NB4 (cell line): ENCODE measurements at regions not wholly inside any gene's neighbourhood (a gene's known extent, or its start where the extent isn't known, plus 50 kb on each side); places are given as distances from the start of the nearest gene placed in this dataset.
"Not testable (repeated sequence)": the region's sequence is repeated elsewhere in the genome, so short reads cannot be mapped to it uniquely, and the experiment has no call there.

Experiments used
- DNase-seq: peaks from one replicate; pipeline ENCODE4 v3.0.0; 2010; ENCODE audit warnings: low read depth
- H3K4me3 ChIP-seq: one replicate; pipeline ENCODE4 v1.5.1; 2011; ENCODE audit warnings: mild to moderate bottlenecking, low read depth, low read length, moderate library complexity
- MAX ChIP-seq: IDR thresholded peaks from 2 replicates; pipeline ENCODE4 v1.6.1; 2011; ENCODE audit warnings: low read depth, low read length
- MYC ChIP-seq: IDR thresholded peaks from 2 replicates; pipeline ENCODE4 v1.6.1; 2011; ENCODE audit warnings: low read depth, low read length
- POLR2A ChIP-seq: IDR thresholded peaks from 2 replicates; pipeline ENCODE4 v1.6.1; 2011; ENCODE audit warnings: mild to moderate bottlenecking; ENCODE audit not compliant: insufficient read length; ENCODE audit errors: extremely low read depth
- TF ChIP-seq, protein P1 (sequence below): IDR thresholded peaks from one replicate; pipeline ENCODE4 v1.5.1; 2012; ENCODE audit warnings: low read depth, low read length

GRCh38 chr3:81998907-81999306 is 237.5 kb upstream of the GBE1 start:
- TF ChIP-seq, protein P1, sequence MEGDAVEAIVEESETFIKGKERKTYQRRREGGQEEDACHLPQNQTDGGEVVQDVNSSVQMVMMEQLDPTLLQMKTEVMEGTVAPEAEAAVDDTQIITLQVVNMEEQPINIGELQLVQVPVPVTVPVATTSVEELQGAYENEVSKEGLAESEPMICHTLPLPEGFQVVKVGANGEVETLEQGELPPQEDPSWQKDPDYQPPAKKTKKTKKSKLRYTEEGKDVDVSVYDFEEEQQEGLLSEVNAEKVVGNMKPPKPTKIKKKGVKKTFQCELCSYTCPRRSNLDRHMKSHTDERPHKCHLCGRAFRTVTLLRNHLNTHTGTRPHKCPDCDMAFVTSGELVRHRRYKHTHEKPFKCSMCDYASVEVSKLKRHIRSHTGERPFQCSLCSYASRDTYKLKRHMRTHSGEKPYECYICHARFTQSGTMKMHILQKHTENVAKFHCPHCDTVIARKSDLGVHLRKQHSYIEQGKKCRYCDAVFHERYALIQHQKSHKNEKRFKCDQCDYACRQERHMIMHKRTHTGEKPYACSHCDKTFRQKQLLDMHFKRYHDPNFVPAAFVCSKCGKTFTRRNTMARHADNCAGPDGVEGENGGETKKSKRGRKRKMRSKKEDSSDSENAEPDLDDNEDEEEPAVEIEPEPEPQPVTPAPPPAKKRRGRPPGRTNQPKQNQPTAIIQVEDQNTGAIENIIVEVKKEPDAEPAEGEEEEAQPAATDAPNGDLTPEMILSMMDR: no peak
- TF ChIP-seq POLR2A: no peak
- no peak for TF ChIP-seq MYC
- TF ChIP-seq MAX: no peak
- DNase-seq: no peak

GRCh38 chr3:81998139-81998755 is 236.8 kb upstream of the GBE1 start:
- no peak for TF ChIP-seq POLR2A
- DNase-seq: no peak
- no peak overlapping the region for H3K4me3 ChIP-seq

More at GRCh38 chr3:81998907-81999306, 237.5 kb upstream of the GBE1 start:
- no peak overlapping the region for H3K4me3 ChIP-seq

DNA sequence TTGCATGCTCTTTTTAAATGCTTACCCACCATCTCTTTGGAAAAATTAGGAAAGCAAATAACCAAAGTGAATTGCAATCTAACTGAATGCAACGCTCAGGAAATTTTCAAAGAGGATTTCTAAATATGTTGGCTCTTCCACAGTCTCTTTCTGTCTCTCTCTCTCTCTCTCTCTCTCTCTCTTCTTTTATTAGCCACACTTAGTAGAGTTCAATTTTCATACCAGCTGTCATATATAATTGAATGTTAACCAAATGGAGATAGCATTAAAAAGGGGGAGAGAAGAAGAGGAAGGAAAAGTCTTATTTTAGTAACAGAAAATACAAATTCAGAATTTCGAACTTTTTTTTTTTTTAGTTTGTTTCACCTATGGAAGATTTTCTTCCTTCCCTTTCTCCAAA is 235.9 kb upstream of the GBE1 start:
- no peak for DNase-seq
- TF ChIP-seq POLR2A (no peak), MYC (no peak), MAX (no peak)
- TF ChIP-seq, protein P1: no peak
- no peak overlapping the region for H3K4me3 ChIP-seq

- no peak overlapping the region for H3K4me3 ChIP-seq
- no peak for DNase-seq
- TF ChIP-seq MAX: no peak
- TF ChIP-seq POLR2A: no peak
- TF ChIP-seq, protein P1: no peak
- TF ChIP-seq MYC: no peak
Observed at GRCh38 chr3:81995329-81995728, 233.9 kb upstream of the GBE1 start.

- TF ChIP-seq POLR2A (no peak), MYC (no peak), MAX (no peak)
- TF ChIP-seq, protein P1: no peak
- H3K4me3 ChIP-seq: no peak overlapping the region
- DNase-seq: no peak
Observed at GRCh38 chr3:81989758-81990157, 228.3 kb upstream of the GBE1 start.

- TF ChIP-seq MYC (no peak), POLR2A (no peak), MAX (no peak)
- TF ChIP-seq, protein P1: no peak
- H3K4me3 ChIP-seq: no peak overlapping the region
Observed at GRCh38 chr3:81989274-81989673, 227.8 kb upstream of the GBE1 start.

DNA sequence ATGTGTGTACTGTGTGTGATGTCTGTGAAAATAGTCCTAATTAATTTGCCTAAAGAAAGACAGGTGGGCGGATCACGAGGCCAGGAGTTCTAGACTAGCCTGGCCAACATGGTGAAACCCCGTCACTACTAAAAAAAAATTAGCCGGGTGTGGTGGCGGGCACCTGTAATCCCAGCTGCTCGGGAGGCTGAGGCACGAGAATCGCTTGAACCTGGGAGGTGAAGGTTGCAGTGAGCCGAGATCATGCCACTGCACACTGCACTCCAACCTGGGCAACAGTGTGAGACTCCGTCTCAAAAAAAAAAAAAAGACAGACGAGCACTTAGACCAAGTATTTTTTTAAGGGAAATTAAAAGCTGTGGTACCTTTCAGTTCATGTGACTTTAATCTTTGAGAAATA is 226.0 kb upstream of the GBE1 start:
- DNase-seq: not testable (repeated sequence)

More at GRCh38 chr3:81989274-81989673, 227.8 kb upstream of the GBE1 start:
- no peak for DNase-seq

More for the DNA sequence above, 226.0 kb upstream of the GBE1 start:
- H3K4me3 ChIP-seq: not testable (repeated sequence)
